ENCODE measurements at regions not wholly inside any gene's neighbourhood (a gene's known extent, or its start where the extent isn't known, plus 50 kb on each side); places are given as distances from the start of the nearest gene placed in this dataset.

DNA sequence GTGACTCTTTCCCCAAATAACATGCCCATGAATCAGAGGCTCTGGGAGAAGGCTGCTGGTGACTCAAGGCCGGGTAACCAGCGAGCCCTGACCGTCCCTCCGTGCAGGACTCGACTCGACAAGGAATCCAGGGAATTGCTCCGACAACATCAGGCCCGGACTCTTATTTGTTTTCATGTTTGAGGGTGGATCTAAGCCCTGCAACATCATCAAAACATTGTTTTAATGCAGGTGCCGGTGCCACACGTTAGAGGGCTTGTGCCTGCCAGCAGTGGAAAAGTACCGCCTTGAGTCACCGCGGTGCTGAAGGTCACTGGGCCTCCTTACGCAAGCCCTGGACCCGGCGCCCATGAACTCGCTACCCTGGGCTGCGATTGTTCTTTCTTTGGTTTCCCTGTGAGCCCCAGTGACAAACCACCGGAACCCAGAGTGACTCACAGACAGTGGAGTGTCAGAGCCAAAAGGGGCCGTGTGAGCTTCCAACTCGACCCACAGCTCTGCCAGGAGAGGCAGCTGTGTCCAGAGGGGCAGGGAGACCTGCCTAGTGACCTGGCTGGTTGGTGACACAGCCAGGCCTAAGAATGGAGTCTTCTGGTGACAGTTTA lies 139.4 kb upstream of the SHH start (continued):
- TF ChIP-seq, protein P1, sequence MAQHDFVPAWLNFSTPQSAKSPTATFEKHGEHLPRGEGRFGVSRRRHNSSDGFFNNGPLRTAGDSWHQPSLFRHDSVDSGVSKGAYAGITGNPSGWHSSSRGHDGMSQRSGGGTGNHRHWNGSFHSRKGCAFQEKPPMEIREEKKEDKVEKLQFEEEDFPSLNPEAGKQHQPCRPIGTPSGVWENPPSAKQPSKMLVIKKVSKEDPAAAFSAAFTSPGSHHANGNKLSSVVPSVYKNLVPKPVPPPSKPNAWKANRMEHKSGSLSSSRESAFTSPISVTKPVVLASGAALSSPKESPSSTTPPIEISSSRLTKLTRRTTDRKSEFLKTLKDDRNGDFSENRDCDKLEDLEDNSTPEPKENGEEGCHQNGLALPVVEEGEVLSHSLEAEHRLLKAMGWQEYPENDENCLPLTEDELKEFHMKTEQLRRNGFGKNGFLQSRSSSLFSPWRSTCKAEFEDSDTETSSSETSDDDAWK (CRISPR knock-in tag; IDR thresholded peaks at IDR 0.05) = no peak
- peak; percentile 93 for TF ChIP-seq KDM3A (CRISPR knock-in tag; IDR thresholded peaks at IDR 0.05; ENCODE audit: low read depth)
- peak; percentile 89; the same call in 1 of the 2 replicates for TF ChIP-seq ERF (CRISPR knock-in tag; IDR thresholded peaks at IDR 0.05)
- TF ChIP-seq RFXAP (CRISPR knock-in tag; IDR thresholded peaks at IDR 0.05; ENCODE audit: borderline replicate concordance) = peak; percentile 88
- TF ChIP-seq ZNF549 (CRISPR knock-in tag; IDR thresholded peaks at IDR 0.05) = no peak
- TF ChIP-seq ZNF484 (CRISPR knock-in tag; IDR thresholded peaks at IDR 0.05; ENCODE audit: borderline replicate concordance, low read depth) = no peak
- TF ChIP-seq SPEN (CRISPR knock-in tag; IDR thresholded peaks at IDR 0.05; ENCODE audit: low read depth) = peak; percentile 57; the same call in 1 of the 2 replicates
- no peak for TF ChIP-seq ZFP62 (CRISPR knock-in tag; IDR thresholded peaks at IDR 0.05)
- TF ChIP-seq ZFY (CRISPR knock-in tag; IDR thresholded peaks at IDR 0.05) = peak; percentile 74
- TF ChIP-seq, protein P2, sequence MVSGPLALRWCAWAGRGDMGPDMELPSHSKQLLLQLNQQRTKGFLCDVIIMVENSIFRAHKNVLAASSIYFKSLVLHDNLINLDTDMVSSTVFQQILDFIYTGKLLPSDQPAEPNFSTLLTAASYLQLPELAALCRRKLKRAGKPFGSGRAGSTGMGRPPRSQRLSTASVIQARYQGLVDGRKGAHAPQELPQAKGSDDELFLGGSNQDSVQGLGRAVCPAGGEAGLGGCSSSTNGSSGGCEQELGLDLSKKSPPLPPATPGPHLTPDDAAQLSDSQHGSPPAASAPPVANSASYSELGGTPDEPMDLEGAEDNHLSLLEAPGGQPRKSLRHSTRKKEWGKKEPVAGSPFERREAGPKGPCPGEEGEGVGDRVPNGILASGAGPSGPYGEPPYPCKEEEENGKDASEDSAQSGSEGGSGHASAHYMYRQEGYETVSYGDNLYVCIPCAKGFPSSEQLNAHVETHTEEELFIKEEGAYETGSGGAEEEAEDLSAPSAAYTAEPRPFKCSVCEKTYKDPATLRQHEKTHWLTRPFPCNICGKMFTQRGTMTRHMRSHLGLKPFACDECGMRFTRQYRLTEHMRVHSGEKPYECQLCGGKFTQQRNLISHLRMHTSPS (CRISPR knock-in tag; IDR thresholded peaks at IDR 0.05; ENCODE audit: low read depth) = peak; percentile 83
- peak; percentile 80 for TF ChIP-seq CBX1 (IDR thresholded peaks at IDR 0.05; ENCODE audit: low read depth)
- no peak for TF ChIP-seq EED (CRISPR knock-in tag; IDR thresholded peaks at IDR 0.05)
- TF ChIP-seq, protein P3, sequence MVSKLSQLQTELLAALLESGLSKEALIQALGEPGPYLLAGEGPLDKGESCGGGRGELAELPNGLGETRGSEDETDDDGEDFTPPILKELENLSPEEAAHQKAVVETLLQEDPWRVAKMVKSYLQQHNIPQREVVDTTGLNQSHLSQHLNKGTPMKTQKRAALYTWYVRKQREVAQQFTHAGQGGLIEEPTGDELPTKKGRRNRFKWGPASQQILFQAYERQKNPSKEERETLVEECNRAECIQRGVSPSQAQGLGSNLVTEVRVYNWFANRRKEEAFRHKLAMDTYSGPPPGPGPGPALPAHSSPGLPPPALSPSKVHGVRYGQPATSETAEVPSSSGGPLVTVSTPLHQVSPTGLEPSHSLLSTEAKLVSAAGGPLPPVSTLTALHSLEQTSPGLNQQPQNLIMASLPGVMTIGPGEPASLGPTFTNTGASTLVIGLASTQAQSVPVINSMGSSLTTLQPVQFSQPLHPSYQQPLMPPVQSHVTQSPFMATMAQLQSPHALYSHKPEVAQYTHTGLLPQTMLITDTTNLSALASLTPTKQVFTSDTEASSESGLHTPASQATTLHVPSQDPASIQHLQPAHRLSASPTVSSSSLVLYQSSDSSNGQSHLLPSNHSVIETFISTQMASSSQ (IDR thresholded peaks at IDR 0.05; ENCODE audit: low read depth) = no peak
- TF ChIP-seq, protein P3 (CRISPR knock-in tag; IDR thresholded peaks at IDR 0.05; ENCODE audit: borderline replicate concordance) = peak; percentile 87; the same call in 1 of the 2 replicates
- no peak for TF ChIP-seq AKAP8 (CRISPR knock-in tag; IDR thresholded peaks at IDR 0.05)
- peak; percentile 70; the same call in 1 of the 2 replicates for TF ChIP-seq HOXA5 (CRISPR knock-in tag; IDR thresholded peaks at IDR 0.05)

Measured in HepG2 (cell line).